OCI-LY7 (cell line): ENCODE measurements at regions not wholly inside any gene's neighbourhood (a gene's known extent, or its start where the extent isn't known, plus 50 kb on each side); places are given as distances from the start of the nearest gene placed in this dataset.

Experiments used
- CTCF ChIP-seq: fragments of 200-600 bp; sonication (generic); conservative IDR thresholded peaks from 2 replicates; pipeline ENCODE4 v1.5.1; 2014; ENCODE audit warnings: mild to moderate bottlenecking, antibody characterized with exemption, low read length, moderate library complexity, mixed read lengths
- EZH2phosphoT487 ChIP-seq: fragments of 200-600 bp; sonication (generic); IDR thresholded peaks from 2 replicates; pipeline ENCODE4 v1.6.1; 2018; ENCODE audit warnings: low read depth, borderline replicate concordance, mild to moderate bottlenecking, mixed run types, antibody characterized with exemption, low read length, moderate library complexity, mixed read lengths

DNA sequence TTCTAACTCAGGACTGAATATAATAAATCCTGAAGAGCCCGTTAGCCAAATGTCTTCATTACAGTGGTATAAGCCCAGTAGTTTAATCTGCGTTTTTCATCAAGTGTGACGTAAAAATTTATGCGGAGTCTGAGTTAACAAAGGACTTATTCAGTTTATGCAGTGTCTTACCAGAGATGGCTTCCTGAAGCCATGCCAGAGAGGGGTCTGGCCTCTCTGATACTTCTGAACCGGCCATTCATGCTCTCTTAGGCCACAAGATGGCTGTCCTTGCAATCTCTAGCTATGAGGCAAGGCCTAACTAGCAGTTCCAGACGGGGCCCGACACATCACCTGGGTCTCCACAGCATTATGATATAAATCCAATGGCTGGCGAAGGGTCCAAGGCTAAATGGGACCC, 101.4 kb downstream of the TEX35 start:
- TF ChIP-seq CTCF (peak; percentile 48; the same call in 1 of the 2 replicates), EZH2phosphoT487 (no peak)
